H1 (cell line): ENCODE measurements at regions not wholly inside any gene's neighbourhood (a gene's known extent, or its start where the extent isn't known, plus 50 kb on each side); places are given as distances from the start of the nearest gene placed in this dataset.

ENCODE experiments used
- ATF2 ChIP-seq: IDR thresholded peaks from 2 replicates; pipeline ENCODE4 v1.6.1; 2012; ENCODE audit warnings: low read length, inconsistent platforms
- EP300 ChIP-seq, 2 experiments: IDR thresholded peaks; 1 replicate in 1 of 2; 2 replicates in 1 of 2; pipeline ENCODE4 v1.6.1; 2011 to 2012; ENCODE audit warnings: low read depth in 2 of 2, low read length in 2 of 2, mild to moderate bottlenecking in 2 of 2, borderline replicate concordance in 1 of 2, inconsistent platforms in 1 of 2, moderate library complexity in 1 of 2
- GABPA ChIP-seq: IDR thresholded peaks from 2 replicates; pipeline ENCODE4 v1.6.1; 2011; ENCODE audit warnings: mild to moderate bottlenecking, low read length, moderate library complexity, borderline replicate concordance; ENCODE audit not compliant: insufficient read depth
- JUND ChIP-seq: IDR thresholded peaks from 2 replicates; pipeline ENCODE4 v1.6.1; 2011; ENCODE audit warnings: mild to moderate bottlenecking, improper control_type of control experiment, low read length
- KDM5A ChIP-seq: fragments of 200-600 bp; IDR thresholded peaks from 2 replicates; pipeline ENCODE4 v1.7.1; 2012; ENCODE audit warnings: mild to moderate bottlenecking, low read length, inconsistent platforms, mixed read lengths
- MAX ChIP-seq: IDR thresholded peaks from 2 replicates; pipeline ENCODE4 v1.6.1; 2012; ENCODE audit warnings: inconsistent platforms
- POLR2A ChIP-seq, 2 experiments: IDR thresholded peaks; 1 replicate in 1 of 2; 2 replicates in 1 of 2; pipeline ENCODE4 v1.6.1; 2011; ENCODE audit warnings: low read depth in 2 of 2, low read length in 2 of 2, mild to moderate bottlenecking in 2 of 2; ENCODE audit errors: control extremely low read depth in 1 of 2
- RXRA ChIP-seq: IDR thresholded peaks from 2 replicates; pipeline ENCODE4 v1.6.1; 2011; ENCODE audit warnings: low read depth, mild to moderate bottlenecking, low read length, moderate library complexity; ENCODE audit not compliant: insufficient read depth
- SIN3A ChIP-seq, 2 experiments: IDR thresholded peaks in 1 of 2; conservative IDR thresholded peaks in 1 of 2; 2 replicates each; pipeline ENCODE4 v1.6.1; 2011 to 2012; ENCODE audit warnings: low read length in 2 of 2, improper control_type of control experiment in 1 of 2, low read depth in 1 of 2, mild to moderate bottlenecking in 1 of 2
- YY1 ChIP-seq: IDR thresholded peaks from 2 replicates; pipeline ENCODE4 v1.6.1; 2011; ENCODE audit warnings: low read depth, mild to moderate bottlenecking, low read length
- TF ChIP-seq, protein P1 (sequence below), 3 experiments: IDR thresholded peaks; 1 replicate in 2 of 3; 2 replicates in 1 of 3; pipeline versions ENCODE4 v1.5.1 to v1.6.1; 2011; ENCODE audit warnings: low read length in 3 of 3, mild to moderate bottlenecking in 3 of 3, inconsistent platforms in 2 of 3, low read depth in 1 of 3, moderate library complexity in 1 of 3; ENCODE audit not compliant: insufficient read depth in 1 of 3; ENCODE audit errors: control extremely low read depth in 1 of 3

- TF ChIP-seq, protein P1, sequence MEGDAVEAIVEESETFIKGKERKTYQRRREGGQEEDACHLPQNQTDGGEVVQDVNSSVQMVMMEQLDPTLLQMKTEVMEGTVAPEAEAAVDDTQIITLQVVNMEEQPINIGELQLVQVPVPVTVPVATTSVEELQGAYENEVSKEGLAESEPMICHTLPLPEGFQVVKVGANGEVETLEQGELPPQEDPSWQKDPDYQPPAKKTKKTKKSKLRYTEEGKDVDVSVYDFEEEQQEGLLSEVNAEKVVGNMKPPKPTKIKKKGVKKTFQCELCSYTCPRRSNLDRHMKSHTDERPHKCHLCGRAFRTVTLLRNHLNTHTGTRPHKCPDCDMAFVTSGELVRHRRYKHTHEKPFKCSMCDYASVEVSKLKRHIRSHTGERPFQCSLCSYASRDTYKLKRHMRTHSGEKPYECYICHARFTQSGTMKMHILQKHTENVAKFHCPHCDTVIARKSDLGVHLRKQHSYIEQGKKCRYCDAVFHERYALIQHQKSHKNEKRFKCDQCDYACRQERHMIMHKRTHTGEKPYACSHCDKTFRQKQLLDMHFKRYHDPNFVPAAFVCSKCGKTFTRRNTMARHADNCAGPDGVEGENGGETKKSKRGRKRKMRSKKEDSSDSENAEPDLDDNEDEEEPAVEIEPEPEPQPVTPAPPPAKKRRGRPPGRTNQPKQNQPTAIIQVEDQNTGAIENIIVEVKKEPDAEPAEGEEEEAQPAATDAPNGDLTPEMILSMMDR (IDR thresholded peaks at IDR 0.05; ENCODE audit: control extremely low read depth in 1 of 3, insufficient read depth in 1 of 3, low read depth in 1 of 3, low read length in 3 of 3) = no peak
- no peak for TF ChIP-seq YY1
- no peak for TF ChIP-seq MAX
- TF ChIP-seq GABPA = no peak
- no peak for TF ChIP-seq POLR2A (IDR thresholded peaks at IDR 0.05; ENCODE audit: control extremely low read depth in 1 of 2, low read depth in 2 of 2, low read length in 2 of 2)
- TF ChIP-seq EP300 (IDR thresholded peaks at IDR 0.05; ENCODE audit: borderline replicate concordance in 1 of 2, low read depth in 2 of 2, low read length in 2 of 2) = no peak
- TF ChIP-seq RXRA = no peak
- TF ChIP-seq KDM5A = no peak
- no peak for TF ChIP-seq JUND
- TF ChIP-seq ATF2 = no peak
- TF ChIP-seq SIN3A (conservative IDR thresholded peaks at IDR 0.05 in 1 of 2, IDR thresholded peaks at IDR 0.05 in 1 of 2; ENCODE audit: low read depth in 1 of 2, low read length in 2 of 2) = no peak
Measured at GRCh38 chr1:199799116-199799515, 228.4 kb upstream of the NR5A2 start.
